ENCODE measurements at regions not wholly inside any gene's neighbourhood (a gene's known extent, or its start where the extent isn't known, plus 50 kb on each side); places are given as distances from the start of the nearest gene placed in this dataset.
"Not testable (repeated sequence)": the region's sequence is repeated elsewhere in the genome, so short reads cannot be mapped to it uniquely, and the experiment has no call there.

DNA sequence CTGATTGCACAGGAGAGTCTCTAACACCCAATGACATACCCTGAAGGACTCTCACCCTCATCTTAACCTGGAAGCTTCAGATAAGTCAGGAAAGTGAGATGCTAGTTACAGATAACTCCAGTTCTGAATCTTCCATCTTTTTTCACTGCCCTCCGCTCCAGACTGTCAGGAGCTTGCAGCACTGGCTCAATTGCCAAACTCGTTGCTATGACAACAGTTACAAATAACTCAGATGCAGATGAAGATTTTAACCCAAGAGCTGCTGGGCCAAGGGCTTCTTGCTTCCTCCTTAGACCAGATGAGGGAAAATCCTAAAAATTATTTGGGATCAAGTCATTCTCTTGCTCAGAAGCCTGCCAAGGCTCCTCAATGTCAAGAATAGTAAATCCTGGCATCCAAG, 109.1 kb upstream of the HUWE1 start:
- no CpG with 5 or more reads among the region's 2 CpGs for WGBS (ENCODE audit: insufficient coverage, low lambda C conversion rate)
- no peak overlapping the region for H3K27ac ChIP-seq (ENCODE audit: low read length)
- no peaks in the 10 kb centered on the region for H3K36me3 ChIP-seq (ENCODE audit: control insufficient read depth, insufficient read depth, low read length)
- DNase-seq: no peak
- H3K4me3 ChIP-seq (ENCODE audit: low read length): no peak overlapping the region
- H3K27me3 ChIP-seq (ENCODE audit: control insufficient read depth, insufficient read depth, low read length): no peaks in the 10 kb centered on the region
- H3K4me1 ChIP-seq (ENCODE audit: control insufficient read depth, insufficient read depth, low read length): no peaks in the 10 kb centered on the region
- no peaks in the 10 kb centered on the region for H3K9me3 ChIP-seq (ENCODE audit: control insufficient read depth, low read depth, low read length)

DNA sequence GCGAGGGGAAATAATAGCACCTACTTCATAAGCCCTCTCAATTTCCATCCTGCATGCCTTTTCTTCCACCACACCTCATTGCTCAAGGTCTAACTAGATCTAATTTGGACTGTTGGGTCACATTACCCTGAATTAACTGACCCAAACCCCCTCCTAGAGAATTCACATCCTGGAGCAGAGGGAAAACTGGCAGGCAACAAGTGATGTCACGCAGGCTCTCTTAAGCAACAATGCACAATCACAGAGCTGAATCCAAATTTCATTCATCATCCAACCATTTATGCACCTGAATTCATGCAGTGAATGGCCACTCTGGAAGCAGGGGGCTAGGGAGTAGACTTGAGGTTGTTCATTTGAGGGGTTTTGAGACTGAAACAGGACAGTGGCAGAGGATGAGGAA, 107.7 kb upstream of the HUWE1 start:
- no peak for DNase-seq
- Histone ChIP-seq H3K4me1 (ENCODE audit: control insufficient read depth, insufficient read depth, low read length) (no peaks in the 10 kb centered on the region), H3K27ac (ENCODE audit: low read length) (no peak overlapping the region), H3K4me3 (ENCODE audit: low read length) (no peak overlapping the region), H3K36me3 (ENCODE audit: control insufficient read depth, insufficient read depth, low read length) (no peaks in the 10 kb centered on the region), H3K9me3 (ENCODE audit: control insufficient read depth, low read depth, low read length) (no peaks in the 10 kb centered on the region), H3K27me3 (ENCODE audit: control insufficient read depth, insufficient read depth, low read length) (no peaks in the 10 kb centered on the region)
- WGBS (ENCODE audit: insufficient coverage, low lambda C conversion rate): no CpG with 5 or more reads among the region's 2 CpGs

DNA sequence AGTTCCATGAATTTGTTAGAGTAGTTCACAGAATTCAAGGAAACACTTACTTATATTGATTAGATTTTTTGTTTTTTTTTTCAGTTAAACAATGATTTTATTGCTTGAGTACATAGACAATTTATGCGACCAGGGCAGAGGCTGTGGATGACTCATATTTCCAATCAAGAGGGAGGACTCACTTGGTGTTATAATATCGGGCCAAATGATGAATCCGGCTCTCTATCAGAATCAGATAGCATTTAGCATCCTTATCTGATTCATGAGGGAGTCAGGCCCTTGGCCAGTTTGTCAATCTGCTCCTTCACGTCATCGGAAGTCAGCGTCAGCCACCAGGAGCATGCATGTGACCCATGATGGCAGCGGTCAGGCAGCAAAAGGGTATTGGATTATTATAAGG, 82.3 kb upstream of the HUWE1 start:
- Histone ChIP-seq H3K27me3 (ENCODE audit: control insufficient read depth, insufficient read depth, low read length) (no peaks in the 10 kb centered on the region), H3K4me3 (ENCODE audit: low read length) (no peak overlapping the region), H3K4me1 (ENCODE audit: control insufficient read depth, insufficient read depth, low read length) (no peaks in the 10 kb centered on the region), H3K36me3 (ENCODE audit: control insufficient read depth, insufficient read depth, low read length) (no peaks in the 10 kb centered on the region), H3K27ac (ENCODE audit: low read length) (no peak overlapping the region), H3K9me3 (ENCODE audit: control insufficient read depth, low read depth, low read length) (no peaks in the 10 kb centered on the region)
- no CpG with 5 or more reads among the region's 7 CpGs for WGBS (ENCODE audit: insufficient coverage, low lambda C conversion rate)
- no peak for DNase-seq

DNA sequence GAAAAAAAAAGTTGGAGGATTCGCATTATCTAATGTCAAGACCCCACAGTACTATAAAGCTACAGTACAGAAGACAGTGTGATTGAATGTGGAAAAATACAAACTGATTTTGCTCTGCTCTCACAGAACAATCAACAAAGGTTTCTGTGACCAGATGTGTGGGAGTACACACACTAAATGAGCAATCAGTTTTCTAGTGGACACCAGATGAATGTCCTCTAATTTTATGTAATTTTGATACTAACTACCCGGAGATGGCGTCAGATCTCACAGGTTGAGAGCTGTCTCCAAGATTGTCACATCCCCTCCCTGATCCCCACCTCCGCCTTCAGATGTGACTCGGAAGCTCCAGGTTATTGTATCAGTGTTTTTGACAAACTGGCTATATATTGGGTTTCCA, 81.9 kb upstream of the HUWE1 start:
- no peak overlapping the region for H3K4me3 ChIP-seq (ENCODE audit: low read length)
- no peaks in the 10 kb centered on the region for H3K9me3 ChIP-seq (ENCODE audit: control insufficient read depth, low read depth, low read length)
- H3K36me3 ChIP-seq (ENCODE audit: control insufficient read depth, insufficient read depth, low read length): no peaks in the 10 kb centered on the region
- WGBS (ENCODE audit: insufficient coverage, low lambda C conversion rate): no CpG with 5 or more reads among the region's 5 CpGs
- no peak overlapping the region for H3K27ac ChIP-seq (ENCODE audit: low read length)
- no peak for DNase-seq
- H3K4me1 ChIP-seq (ENCODE audit: control insufficient read depth, insufficient read depth, low read length): no peaks in the 10 kb centered on the region
- H3K27me3 ChIP-seq (ENCODE audit: control insufficient read depth, insufficient read depth, low read length): no peaks in the 10 kb centered on the region

DNA sequence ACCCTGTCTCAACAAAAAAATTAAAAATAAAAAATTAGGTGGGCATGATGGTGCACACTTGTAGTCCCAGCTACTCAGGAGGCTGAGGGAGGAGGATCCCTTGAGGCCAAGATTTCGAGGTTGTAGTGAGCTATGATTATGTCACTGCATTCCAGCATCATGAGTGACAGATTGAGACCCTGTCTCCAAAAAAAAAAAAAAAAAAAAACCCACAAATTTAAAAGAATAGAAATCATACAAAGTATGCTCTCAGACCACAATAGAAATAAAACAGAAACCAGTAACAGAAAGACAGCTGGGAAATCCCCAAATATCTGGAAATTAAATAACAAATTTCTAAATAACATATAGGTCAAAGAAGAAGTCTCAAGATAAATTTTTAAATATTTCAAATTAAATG, 81.0 kb upstream of the HUWE1 start:
- no CpG with 5 or more reads among the region's 1 CpG for WGBS (ENCODE audit: insufficient coverage, low lambda C conversion rate)
- H3K4me3 ChIP-seq (ENCODE audit: low read length): no peak overlapping the region
- no peak overlapping the region for H3K27ac ChIP-seq (ENCODE audit: low read length)
- H3K36me3 ChIP-seq (ENCODE audit: control insufficient read depth, insufficient read depth, low read length): no peaks in the 10 kb centered on the region
- DNase-seq: no peak
- H3K9me3 ChIP-seq (ENCODE audit: control insufficient read depth, low read depth, low read length): no peaks in the 10 kb centered on the region
- no peaks in the 10 kb centered on the region for H3K4me1 ChIP-seq (ENCODE audit: control insufficient read depth, insufficient read depth, low read length)
- H3K27me3 ChIP-seq (ENCODE audit: control insufficient read depth, insufficient read depth, low read length): no peaks in the 10 kb centered on the region

DNA sequence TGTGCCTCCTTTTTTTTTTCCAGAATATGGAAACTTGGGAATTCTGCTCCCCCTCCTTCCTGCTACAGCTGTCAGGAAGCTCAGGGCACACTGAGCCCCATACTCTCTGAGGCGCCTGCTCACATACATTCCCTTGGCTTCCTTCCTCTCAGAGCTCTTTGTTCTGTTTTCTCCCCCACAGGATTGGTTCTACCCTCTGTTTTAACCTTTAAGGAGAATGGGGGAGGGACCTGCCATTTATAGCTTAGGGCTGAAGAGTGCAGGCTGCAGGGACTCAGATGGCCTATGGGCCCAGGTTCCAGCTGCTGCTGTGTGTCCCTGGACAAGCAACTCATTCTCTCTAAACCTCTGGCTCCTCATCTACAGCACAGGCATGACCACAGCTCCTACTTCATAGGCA, 70.7 kb upstream of the HUWE1 start:
- not testable (repeated sequence) for DNase-seq; H3K4me1 ChIP-seq (ENCODE audit: control insufficient read depth, insufficient read depth, low read length); H3K27ac ChIP-seq (ENCODE audit: low read length); H3K9me3 ChIP-seq (ENCODE audit: control insufficient read depth, low read depth, low read length); H3K4me3 ChIP-seq (ENCODE audit: low read length); H3K27me3 ChIP-seq (ENCODE audit: control insufficient read depth, insufficient read depth, low read length); H3K36me3 ChIP-seq (ENCODE audit: control insufficient read depth, insufficient read depth, low read length)
- no CpG with 5 or more reads among the region's 1 CpG for WGBS (ENCODE audit: insufficient coverage, low lambda C conversion rate)

DNA sequence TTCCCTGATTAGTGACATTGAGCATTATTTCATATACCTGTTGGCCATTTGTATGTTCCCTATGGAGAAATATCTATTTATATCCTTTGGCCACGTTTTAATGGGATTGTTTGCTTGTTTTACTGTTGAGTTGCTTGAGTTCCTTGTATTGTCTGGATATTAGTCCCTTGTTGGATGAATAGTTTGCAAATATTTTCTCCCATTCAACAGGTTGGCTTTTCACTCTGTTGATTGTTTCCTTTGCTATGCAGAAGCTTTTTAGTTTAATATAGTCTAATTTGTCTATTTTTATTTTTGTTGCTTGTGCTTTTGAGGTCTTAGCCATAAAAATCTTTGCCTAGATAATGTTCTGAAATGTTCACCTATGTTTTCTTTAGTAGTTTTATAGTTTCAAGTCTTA, 60.2 kb upstream of the HUWE1 start:
- no peak overlapping the region for H3K27ac ChIP-seq (ENCODE audit: low read length)
- WGBS (ENCODE audit: insufficient coverage, low lambda C conversion rate): no CpG with 5 or more reads among the region's 1 CpG
- H3K4me1 ChIP-seq (ENCODE audit: control insufficient read depth, insufficient read depth, low read length): no peaks in the 10 kb centered on the region
- no peak overlapping the region for H3K4me3 ChIP-seq (ENCODE audit: low read length)
- no peaks in the 10 kb centered on the region for H3K36me3 ChIP-seq (ENCODE audit: control insufficient read depth, insufficient read depth, low read length)
- no peak for DNase-seq
- no peaks in the 10 kb centered on the region for H3K27me3 ChIP-seq (ENCODE audit: control insufficient read depth, insufficient read depth, low read length)
- H3K9me3 ChIP-seq (ENCODE audit: control insufficient read depth, low read depth, low read length): no peaks in the 10 kb centered on the region

DNA sequence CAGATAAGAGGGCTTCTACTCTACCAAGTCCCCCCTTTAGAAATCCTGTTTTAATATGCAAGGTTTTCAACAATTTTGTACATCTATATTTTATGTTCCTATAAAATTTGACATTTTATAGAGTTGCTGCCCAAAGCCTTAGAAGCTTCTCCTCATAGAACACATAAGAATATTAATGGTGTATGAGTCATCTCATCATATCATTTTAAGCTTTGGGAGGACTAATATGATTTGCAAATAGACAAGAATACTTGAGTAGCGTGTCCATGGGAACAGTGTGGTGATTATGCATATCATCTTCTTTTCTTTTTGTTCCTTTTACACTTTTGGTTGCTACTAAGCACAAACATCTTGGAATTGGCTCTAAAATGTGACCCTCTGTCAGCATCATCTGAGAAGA, 56.7 kb upstream of the HUWE1 start:
- WGBS (ENCODE audit: insufficient coverage, low lambda C conversion rate): no CpG with 5 or more reads among the region's 1 CpG
- Histone ChIP-seq H3K4me1 (ENCODE audit: control insufficient read depth, insufficient read depth, low read length) (no peaks in the 10 kb centered on the region), H3K4me3 (ENCODE audit: low read length) (no peak overlapping the region), H3K27me3 (ENCODE audit: control insufficient read depth, insufficient read depth, low read length) (no peaks in the 10 kb centered on the region), H3K9me3 (ENCODE audit: control insufficient read depth, low read depth, low read length) (no peaks in the 10 kb centered on the region), H3K36me3 (ENCODE audit: control insufficient read depth, insufficient read depth, low read length) (no peaks in the 10 kb centered on the region), H3K27ac (ENCODE audit: low read length) (no peak overlapping the region)
- no peak for DNase-seq

DNA sequence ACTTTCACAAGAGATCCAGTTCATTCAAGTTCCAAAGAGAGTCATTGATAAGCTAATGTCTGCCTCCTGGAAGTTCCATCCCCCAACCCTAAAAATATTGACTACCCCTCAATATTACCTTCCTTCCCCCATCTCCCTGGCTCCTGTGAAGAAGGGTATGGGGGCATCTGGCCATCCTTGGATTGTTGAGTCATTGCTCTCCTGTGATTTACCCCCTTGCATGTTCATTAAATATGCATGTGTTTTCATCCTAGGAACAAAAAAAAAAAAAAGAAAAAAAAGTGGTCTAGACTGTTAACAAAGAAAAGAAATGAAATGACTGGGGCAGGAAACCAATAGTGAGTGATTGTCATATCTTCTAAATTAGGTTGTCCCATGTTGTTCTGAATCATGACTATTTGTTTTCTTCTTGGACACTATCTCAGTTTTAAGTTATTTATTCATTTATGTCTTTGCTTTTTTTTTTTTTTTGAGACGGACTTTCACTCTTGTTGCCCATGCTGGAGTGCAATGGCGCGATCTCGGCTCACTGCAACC, 51.9 kb upstream of the HUWE1 start:
- no peak for DNase-seq
- Histone ChIP-seq H3K36me3 (ENCODE audit: control insufficient read depth, insufficient read depth, low read length) (no peaks in the 10 kb centered on the region), H3K9me3 (ENCODE audit: control insufficient read depth, low read depth, low read length) (no peaks in the 10 kb centered on the region), H3K27ac (ENCODE audit: low read length) (no peak overlapping the region), H3K27me3 (ENCODE audit: control insufficient read depth, insufficient read depth, low read length) (no peaks in the 10 kb centered on the region), H3K4me3 (ENCODE audit: low read length) (no peak overlapping the region), H3K4me1 (ENCODE audit: control insufficient read depth, insufficient read depth, low read length) (no peaks in the 10 kb centered on the region)
- WGBS (ENCODE audit: insufficient coverage, low lambda C conversion rate): no CpG with 5 or more reads among the region's 4 CpGs

All from large intestine (tissue), 3 donors.